SK-N-SH treated with all-trans-retinoic acid at 6 μM for 48 hours (cell line): ENCODE measurements at regions not wholly inside any gene's neighbourhood (a gene's known extent, or its start where the extent isn't known, plus 50 kb on each side); places are given as distances from the start of the nearest gene placed in this dataset.

Experiments
- BACH2 ChIP-seq: fragments of 250-450 bp; sonication (Bioruptor Pico); IDR thresholded peaks from 2 replicates; pipeline ENCODE4 v1.9.0; 2021; ENCODE audit warnings: mild to moderate bottlenecking, borderline replicate concordance
- CREB5 ChIP-seq: fragments of 250-450 bp; sonication (Bioruptor Pico); IDR thresholded peaks from 2 replicates; pipeline ENCODE4 v1.5.1; 2020; ENCODE audit warnings: low read depth, mild to moderate bottlenecking, moderate library complexity
- CSDC2 ChIP-seq: fragments of 250-450 bp; sonication (Bioruptor Pico); IDR thresholded peaks from 2 replicates; pipeline ENCODE4 v1.5.0; 2020; ENCODE audit warnings: mild to moderate bottlenecking, moderate library complexity
- ISL1 ChIP-seq: fragments of 250-450 bp; sonication (Bioruptor Pico); IDR thresholded peaks from 2 replicates; pipeline ENCODE4 v2.1.2; 2022; ENCODE audit warnings: mild to moderate bottlenecking, moderate library complexity
- PATZ1 ChIP-seq: fragments of 250-450 bp; sonication (Bioruptor Pico); IDR thresholded peaks from 2 replicates; pipeline ENCODE4 v1.8.0; 2020; ENCODE audit warnings: mild to moderate bottlenecking, moderate library complexity, borderline replicate concordance
- PPARA ChIP-seq: fragments of 250-450 bp; sonication (Bioruptor Pico); IDR thresholded peaks from 2 replicates; pipeline ENCODE4 v1.5.0; 2020; ENCODE audit warnings: mild to moderate bottlenecking, borderline replicate concordance
- SNAI2 ChIP-seq: fragments of 250-450 bp; sonication (Bioruptor Pico); IDR thresholded peaks from 2 replicates; pipeline ENCODE4 v1.5.0; 2020; ENCODE audit warnings: mild to moderate bottlenecking, moderate library complexity
- TOX ChIP-seq: fragments of 250-450 bp; sonication (Bioruptor Pico); IDR thresholded peaks from 2 replicates; pipeline ENCODE4 v1.8.0; 2021; ENCODE audit warnings: mild to moderate bottlenecking, moderate library complexity, borderline replicate concordance
- ZFP3 ChIP-seq: fragments of 250-450 bp; sonication (Bioruptor Pico); IDR thresholded peaks from 2 replicates; pipeline ENCODE4 v1.5.0; 2020; ENCODE audit warnings: mild to moderate bottlenecking, moderate library complexity
- ZNF70 ChIP-seq: fragments of 450-650 bp; formaldehyde crosslinking; IDR thresholded peaks from 2 replicates; pipeline ENCODE4 v1.5.0; 2020; ENCODE audit warnings: mild to moderate bottlenecking, moderate library complexity
- ZNF8 ChIP-seq: fragments of 450-650 bp; formaldehyde crosslinking; IDR thresholded peaks from 2 replicates; pipeline ENCODE4 v1.5.0; 2020; ENCODE audit warnings: mild to moderate bottlenecking, moderate library complexity
- TF ChIP-seq, protein P1 (sequence below): fragments of 250-450 bp; sonication (Bioruptor Pico); IDR thresholded peaks from 2 replicates; pipeline ENCODE4 v1.5.1; 2021; ENCODE audit warnings: mild to moderate bottlenecking, moderate library complexity

GRCh38 chr12:105954951-105955931, 183.5 kb downstream of the NUAK1 start:
- TF ChIP-seq ZFP3 (CRISPR knock-in tag) (no peak), ZNF70 (CRISPR knock-in tag) (no peak), ZNF8 (no peak), PPARA (CRISPR knock-in tag) (no peak), PATZ1 (CRISPR knock-in tag) (no peak), ISL1 (CRISPR knock-in tag) (no peak), CREB5 (no peak), CSDC2 (CRISPR knock-in tag) (no peak), BACH2 (CRISPR knock-in tag) (no peak), TOX (no peak), SNAI2 (CRISPR knock-in tag) (no peak)
- TF ChIP-seq, protein P1, sequence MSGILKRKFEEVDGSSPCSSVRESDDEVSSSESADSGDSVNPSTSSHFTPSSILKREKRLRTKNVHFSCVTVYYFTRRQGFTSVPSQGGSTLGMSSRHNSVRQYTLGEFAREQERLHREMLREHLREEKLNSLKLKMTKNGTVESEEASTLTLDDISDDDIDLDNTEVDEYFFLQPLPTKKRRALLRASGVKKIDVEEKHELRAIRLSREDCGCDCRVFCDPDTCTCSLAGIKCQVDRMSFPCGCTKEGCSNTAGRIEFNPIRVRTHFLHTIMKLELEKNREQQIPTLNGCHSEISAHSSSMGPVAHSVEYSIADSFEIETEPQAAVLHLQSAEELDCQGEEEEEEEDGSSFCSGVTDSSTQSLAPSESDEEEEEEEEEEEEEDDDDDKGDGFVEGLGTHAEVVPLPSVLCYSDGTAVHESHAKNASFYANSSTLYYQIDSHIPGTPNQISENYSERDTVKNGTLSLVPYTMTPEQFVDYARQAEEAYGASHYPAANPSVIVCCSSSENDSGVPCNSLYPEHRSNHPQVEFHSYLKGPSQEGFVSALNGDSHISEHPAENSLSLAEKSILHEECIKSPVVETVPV, result no peak
